ENCODE measurements at regions not wholly inside any gene's neighbourhood (a gene's known extent, or its start where the extent isn't known, plus 50 kb on each side); places are given as distances from the start of the nearest gene placed in this dataset.

- H3K36me3 ChIP-seq (ENCODE audit: low read length), result no peaks in the 10 kb centered on the region
- H3K79me2 ChIP-seq (ENCODE audit: insufficient read depth, low read length), result no peaks in the 10 kb centered on the region
- H3K4me3 ChIP-seq (ENCODE audit: insufficient read depth, low read length, poor library complexity, severe bottlenecking), result no peak overlapping the region
- no peak overlapping the region for H3K4me2 ChIP-seq (ENCODE audit: low read depth, low read length, poor library complexity, severe bottlenecking)
- no peaks in the 10 kb centered on the region for H3F3A ChIP-seq (ENCODE audit: insufficient read depth)
- no peaks in the 10 kb centered on the region for H3K9me2 ChIP-seq (replicated peaks; ENCODE audit: insufficient read depth, low read length)
- H3K27ac ChIP-seq (ENCODE audit: low read depth, low read length), result no peak overlapping the region
- no peak overlapping the region for H3K9ac ChIP-seq (ENCODE audit: low read length)
- no peaks in the 10 kb centered on the region for H3K9me3 ChIP-seq (ENCODE audit: insufficient read depth, low read length)
- no peaks in the 10 kb centered on the region for H4K20me1 ChIP-seq (ENCODE audit: low read depth, low read length)
- H3K27me3 ChIP-seq (ENCODE audit: low read length), result no peaks in the 10 kb centered on the region
- TF ChIP-seq CTCF (IDR thresholded peaks at IDR 0.05; ENCODE audit: insufficient read depth, low read length, poor library complexity, severe bottlenecking) (no peak), EZH2phosphoT487 (conservative IDR thresholded peaks at IDR 0.05; ENCODE audit: low read length) (no peak)
- H2AFZ ChIP-seq (ENCODE audit: low read depth, low read length, severe bottlenecking), result no peak overlapping the region
Observed at GRCh38 chr21:28253961-28254360, 738.7 kb downstream of the LTN1 start.

- TF ChIP-seq EZH2phosphoT487 (conservative IDR thresholded peaks at IDR 0.05; ENCODE audit: low read length), result no peak
- TF ChIP-seq CTCF (IDR thresholded peaks at IDR 0.05; ENCODE audit: insufficient read depth, low read length, poor library complexity, severe bottlenecking), result no peak
- H3K4me3 ChIP-seq (ENCODE audit: insufficient read depth, low read length, poor library complexity, severe bottlenecking), result no peak overlapping the region
- no peaks in the 10 kb centered on the region for H3K9me3 ChIP-seq (ENCODE audit: insufficient read depth, low read length)
- no peaks in the 10 kb centered on the region for H3F3A ChIP-seq (ENCODE audit: insufficient read depth)
- no peak overlapping the region for H3K9ac ChIP-seq (ENCODE audit: low read length)
- no peak overlapping the region for H3K4me2 ChIP-seq (ENCODE audit: low read depth, low read length, poor library complexity, severe bottlenecking)
- H3K27ac ChIP-seq (ENCODE audit: low read depth, low read length), result no peak overlapping the region
- no peaks in the 10 kb centered on the region for H3K27me3 ChIP-seq (ENCODE audit: low read length)
- no peaks in the 10 kb centered on the region for H4K20me1 ChIP-seq (ENCODE audit: low read depth, low read length)
- H3K79me2 ChIP-seq (ENCODE audit: insufficient read depth, low read length), result no peaks in the 10 kb centered on the region
- no peaks in the 10 kb centered on the region for H3K9me2 ChIP-seq (replicated peaks; ENCODE audit: insufficient read depth, low read length)
- H3K36me3 ChIP-seq (ENCODE audit: low read length), result no peaks in the 10 kb centered on the region
- no peak overlapping the region for H2AFZ ChIP-seq (ENCODE audit: low read depth, low read length, severe bottlenecking)
Observed at GRCh38 chr21:28253338-28253737, 739.3 kb downstream of the LTN1 start.

- H3K9ac ChIP-seq (ENCODE audit: low read length), result no peak overlapping the region
- H3K9me3 ChIP-seq (ENCODE audit: insufficient read depth, low read length), result no peaks in the 10 kb centered on the region
- H4K20me1 ChIP-seq (ENCODE audit: low read depth, low read length), result no peaks in the 10 kb centered on the region
- no peak overlapping the region for H2AFZ ChIP-seq (ENCODE audit: low read depth, low read length, severe bottlenecking)
- TF ChIP-seq EZH2phosphoT487 (conservative IDR thresholded peaks at IDR 0.05; ENCODE audit: low read length), result no peak
- H3K9me2 ChIP-seq (replicated peaks; ENCODE audit: insufficient read depth, low read length), result no peaks in the 10 kb centered on the region
- no peak overlapping the region for H3K27ac ChIP-seq (ENCODE audit: low read depth, low read length)
- H3F3A ChIP-seq (ENCODE audit: insufficient read depth), result no peaks in the 10 kb centered on the region
- H3K27me3 ChIP-seq (ENCODE audit: low read length), result no peaks in the 10 kb centered on the region
- H3K79me2 ChIP-seq (ENCODE audit: insufficient read depth, low read length), result no peaks in the 10 kb centered on the region
- no peak overlapping the region for H3K4me2 ChIP-seq (ENCODE audit: low read depth, low read length, poor library complexity, severe bottlenecking)
- H3K4me3 ChIP-seq (ENCODE audit: insufficient read depth, low read length, poor library complexity, severe bottlenecking), result no peak overlapping the region
- H3K36me3 ChIP-seq (ENCODE audit: low read length), result no peaks in the 10 kb centered on the region
Observed at GRCh38 chr21:28252928-28253327, 739.7 kb downstream of the LTN1 start.

- no peak overlapping the region for H2AFZ ChIP-seq (ENCODE audit: low read depth, low read length, severe bottlenecking)
- H3K4me3 ChIP-seq (ENCODE audit: insufficient read depth, low read length, poor library complexity, severe bottlenecking), result no peak overlapping the region
- no peaks in the 10 kb centered on the region for H3K79me2 ChIP-seq (ENCODE audit: insufficient read depth, low read length)
- H3K9me2 ChIP-seq (replicated peaks; ENCODE audit: insufficient read depth, low read length), result no peaks in the 10 kb centered on the region
- H4K20me1 ChIP-seq (ENCODE audit: low read depth, low read length), result no peaks in the 10 kb centered on the region
- no peak overlapping the region for H3K27ac ChIP-seq (ENCODE audit: low read depth, low read length)
- H3K4me2 ChIP-seq (ENCODE audit: low read depth, low read length, poor library complexity, severe bottlenecking), result no peak overlapping the region
- TF ChIP-seq EZH2phosphoT487 (conservative IDR thresholded peaks at IDR 0.05; ENCODE audit: low read length), result no peak
- TF ChIP-seq CTCF (IDR thresholded peaks at IDR 0.05; ENCODE audit: insufficient read depth, low read length, poor library complexity, severe bottlenecking), result no peak
- no peaks in the 10 kb centered on the region for H3F3A ChIP-seq (ENCODE audit: insufficient read depth)
- no peaks in the 10 kb centered on the region for H3K9me3 ChIP-seq (ENCODE audit: insufficient read depth, low read length)
- no peaks in the 10 kb centered on the region for H3K36me3 ChIP-seq (ENCODE audit: low read length)
- no peak overlapping the region for H3K9ac ChIP-seq (ENCODE audit: low read length)
- H3K27me3 ChIP-seq (ENCODE audit: low read length), result no peaks in the 10 kb centered on the region
Observed at GRCh38 chr21:28250946-28251345, 741.7 kb downstream of the LTN1 start.
